ENCODE measurements at regions not wholly inside any gene's neighbourhood (a gene's known extent, or its start where the extent isn't known, plus 50 kb on each side); places are given as distances from the start of the nearest gene placed in this dataset.

DNA sequence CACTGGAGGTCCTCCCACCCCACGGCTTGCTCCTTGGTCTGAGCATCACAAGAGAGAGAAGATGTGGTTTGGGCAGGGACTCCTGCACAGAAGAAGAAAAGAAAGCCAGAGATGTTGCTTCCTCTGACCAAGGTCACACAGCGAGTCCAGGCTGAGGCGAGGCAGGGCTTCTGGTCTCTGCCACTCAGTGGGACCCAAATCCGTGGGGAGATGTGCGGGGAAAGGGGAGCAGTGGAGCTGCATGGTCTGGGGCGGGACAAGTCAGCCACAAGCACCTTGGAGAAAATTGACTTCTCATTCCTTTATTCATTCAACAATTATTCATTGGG lies 150.9 kb downstream of the C9orf50 start:
- DNase-seq = no peak

DNA sequence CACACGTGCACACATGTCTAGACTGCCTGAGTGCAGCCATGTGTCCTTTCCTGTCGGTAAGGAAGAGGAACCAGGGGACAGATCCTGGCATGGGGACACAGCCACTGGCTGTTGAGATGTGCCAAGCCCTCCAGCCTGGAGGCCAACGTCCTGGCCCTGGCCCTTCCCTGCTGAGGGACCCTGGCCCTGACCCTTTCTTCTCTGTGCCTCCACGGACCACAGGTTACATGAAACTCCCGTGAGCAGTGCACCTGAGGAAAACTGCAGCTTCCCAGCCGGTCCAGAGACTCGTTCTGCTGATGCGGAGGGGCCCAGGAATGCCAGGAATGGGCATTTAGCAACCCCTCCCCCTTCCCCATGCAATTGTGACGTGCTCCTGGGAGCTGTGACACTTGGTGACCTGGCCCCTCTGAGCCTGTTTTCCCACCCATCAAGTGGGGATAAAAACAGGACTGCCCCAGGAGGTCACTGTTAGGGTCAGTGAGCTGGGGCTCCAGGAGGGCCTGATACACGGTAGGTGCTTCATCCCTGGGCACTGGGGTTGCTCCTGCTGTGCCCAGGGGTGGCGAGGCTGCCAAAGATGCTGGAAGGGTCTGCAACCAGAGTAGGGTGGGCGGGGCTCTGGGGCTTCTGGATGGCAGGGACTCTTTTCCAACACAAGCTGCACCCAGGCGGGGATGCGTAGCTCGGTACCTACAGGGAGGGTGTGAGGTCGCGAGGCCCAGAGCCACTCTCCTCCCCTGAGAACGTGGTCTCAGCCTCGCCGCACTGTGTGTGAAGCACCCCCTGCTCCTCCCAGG lies 151.5 kb downstream of the C9orf50 start:
- no peak for DNase-seq

DNA sequence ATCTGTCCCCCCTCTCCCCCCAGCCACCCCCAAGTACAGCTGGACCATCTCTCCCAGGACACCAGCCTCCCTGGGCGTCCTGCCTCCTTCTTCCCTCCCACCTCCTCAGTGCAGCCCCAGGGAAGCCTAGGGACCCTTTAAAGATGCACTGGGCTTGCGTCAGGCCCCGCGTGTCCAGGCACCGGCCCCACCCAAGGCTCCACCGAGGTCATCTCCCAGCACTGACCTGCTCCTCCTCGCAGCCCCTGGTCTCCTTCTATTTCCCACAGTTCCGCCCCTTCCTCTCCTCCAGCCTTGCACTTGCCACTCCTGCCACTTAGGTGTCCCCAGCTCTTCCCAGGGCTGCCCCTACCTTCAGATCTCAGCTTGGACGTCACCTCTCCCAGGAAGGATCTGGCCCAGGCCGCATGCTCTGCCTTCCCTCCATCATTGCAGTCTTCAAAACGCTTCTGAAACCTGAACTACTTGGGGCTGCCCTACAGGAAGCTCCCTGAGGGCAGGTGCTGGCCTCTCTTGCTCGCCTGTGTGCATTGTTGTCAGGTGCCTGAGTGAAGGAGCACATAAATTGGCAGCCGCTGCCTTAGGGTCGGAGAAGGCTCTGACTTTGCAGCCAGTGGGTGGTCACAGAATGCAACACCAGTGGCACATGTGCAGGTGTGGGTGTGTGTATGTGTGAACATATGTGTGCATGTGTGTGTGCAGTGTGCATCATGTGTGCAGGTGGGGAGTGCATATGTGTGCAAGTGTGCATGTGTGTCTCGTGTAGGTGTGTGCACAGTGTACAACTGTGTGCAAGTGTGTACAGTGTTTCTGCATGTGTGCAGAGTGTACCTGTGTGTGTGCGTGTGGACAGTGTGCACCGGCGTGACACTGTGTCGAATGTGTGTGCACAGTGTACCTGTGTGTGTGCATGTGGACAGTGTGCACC lies 152.9 kb downstream of the C9orf50 start:
- DNase-seq = no peak

DNA sequence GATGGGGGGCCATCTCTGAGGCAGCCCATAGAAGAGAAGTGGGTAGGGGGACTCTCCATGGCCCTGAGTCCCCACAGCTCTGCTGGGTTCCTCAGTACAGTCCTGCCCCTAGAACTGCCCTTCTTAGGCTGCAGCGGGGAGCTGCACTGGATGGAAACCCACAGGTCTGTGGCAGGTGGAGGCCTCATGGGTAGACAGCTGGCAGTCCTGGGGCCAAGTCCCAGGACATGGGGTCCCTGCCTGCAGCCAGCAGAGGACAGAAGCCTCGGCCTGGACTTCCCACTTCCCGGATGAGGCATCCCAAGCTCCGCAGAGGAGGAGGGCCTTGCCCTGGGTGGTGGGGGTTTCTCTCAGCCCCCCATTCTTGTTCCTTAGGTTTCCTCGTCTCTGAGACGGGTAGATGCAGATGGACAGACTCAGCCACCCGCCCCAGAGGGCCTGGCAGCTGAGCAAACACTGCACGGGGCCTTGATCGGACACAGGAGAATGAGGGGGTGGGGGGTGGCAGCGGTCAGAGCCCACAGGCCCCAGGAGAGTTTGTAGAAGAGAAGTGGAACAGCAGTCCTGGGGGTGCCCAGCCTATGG lies 153.8 kb downstream of the C9orf50 start:
- DNase-seq = no peak

DNA sequence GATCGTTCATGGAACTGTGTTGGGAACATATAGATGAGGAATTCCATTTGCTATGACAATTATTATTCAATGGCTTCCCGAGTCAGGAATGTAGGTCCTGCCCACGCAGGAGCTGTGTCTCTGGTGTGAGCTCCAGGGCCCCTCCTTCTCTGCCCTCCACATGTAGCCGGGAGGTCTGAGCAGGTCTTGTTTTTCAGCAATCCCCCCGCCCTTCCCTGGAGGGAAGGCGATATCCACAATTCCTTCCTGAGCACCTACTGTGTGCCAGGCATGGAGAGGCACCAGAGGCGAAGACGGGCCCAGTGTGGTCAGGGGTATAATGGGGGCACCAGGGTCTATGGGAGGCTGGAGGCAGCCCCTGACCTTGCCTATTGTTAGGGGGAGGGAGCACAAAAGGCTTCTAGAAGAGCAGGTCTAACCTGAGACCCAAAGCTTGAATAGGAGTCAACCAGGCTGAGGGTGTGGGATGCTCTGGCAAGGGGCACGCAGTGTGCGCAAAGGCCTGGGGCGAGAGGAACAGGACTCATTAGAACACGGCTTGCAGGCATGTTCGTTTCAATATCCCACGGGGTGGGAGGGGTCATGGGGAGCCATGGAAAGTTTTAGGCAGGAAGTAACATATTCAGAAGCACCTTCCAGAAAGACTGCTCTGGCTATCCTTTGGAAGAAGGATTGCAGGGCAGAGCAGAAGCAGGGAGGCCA lies 154.9 kb downstream of the C9orf50 start:
- no peak for DNase-seq

DNA sequence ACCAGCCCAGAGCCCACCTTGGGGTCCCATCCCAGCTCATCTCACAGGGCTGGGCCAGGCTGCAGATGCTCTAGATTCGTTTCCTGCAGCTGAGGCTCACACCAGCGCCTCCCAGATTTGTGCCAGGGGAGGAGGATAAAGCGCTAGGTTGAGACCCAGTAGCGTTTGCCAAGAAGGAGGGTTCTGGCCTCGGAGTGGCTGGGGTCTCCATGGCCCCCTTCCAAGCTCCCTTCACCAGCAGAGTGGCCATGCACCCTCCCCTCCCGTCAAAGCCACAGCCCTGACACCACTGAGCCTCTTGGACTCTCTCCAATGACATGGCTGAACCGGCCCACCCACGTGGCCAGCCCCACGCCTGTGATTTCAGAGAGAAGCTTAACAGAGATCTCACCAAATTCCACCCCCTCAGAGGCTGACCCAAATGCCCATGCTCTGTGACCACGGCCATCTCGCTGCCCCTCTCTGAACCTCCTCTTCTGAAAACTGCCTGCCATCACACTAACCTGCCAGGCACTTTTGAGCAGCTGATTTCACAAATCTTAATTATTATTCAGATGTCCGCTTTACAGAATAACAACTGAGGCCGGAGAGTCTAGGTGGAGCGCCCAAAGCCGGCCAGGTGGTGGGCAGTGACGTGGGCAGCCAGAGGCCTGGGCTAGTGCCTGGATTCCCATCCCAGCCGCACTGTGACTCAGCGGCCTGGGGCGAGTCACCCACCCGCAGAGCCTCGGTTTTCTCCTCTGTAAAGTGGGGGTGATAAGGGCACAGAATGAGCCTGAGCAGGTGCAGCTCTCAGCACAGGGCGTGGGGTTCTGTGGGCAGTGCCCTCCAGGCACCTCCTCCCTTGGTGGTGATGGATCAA lies 155.7 kb downstream of the C9orf50 start:
- DNase-seq = no peak

DNA sequence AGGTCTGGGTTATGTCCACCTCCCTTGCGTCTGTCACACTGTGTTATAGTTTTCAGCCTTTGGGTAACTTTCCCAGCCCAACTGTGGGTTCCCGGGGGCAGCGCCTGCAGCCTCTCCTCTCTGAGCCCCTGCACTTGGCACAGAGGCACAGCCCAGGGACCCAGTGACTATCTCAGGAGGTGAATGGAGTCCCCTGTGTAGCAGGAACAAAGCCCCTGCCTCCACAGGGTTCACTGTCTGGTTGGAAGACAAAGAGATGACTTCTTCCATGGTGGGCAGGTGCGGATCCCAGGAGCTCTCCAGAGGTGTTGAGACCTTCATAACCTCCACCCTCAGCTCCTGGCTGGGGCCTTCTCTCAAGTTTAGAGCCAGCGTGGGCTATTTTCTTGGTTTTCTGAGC lies 156.9 kb downstream of the C9orf50 start:
- no peak for DNase-seq

DNA sequence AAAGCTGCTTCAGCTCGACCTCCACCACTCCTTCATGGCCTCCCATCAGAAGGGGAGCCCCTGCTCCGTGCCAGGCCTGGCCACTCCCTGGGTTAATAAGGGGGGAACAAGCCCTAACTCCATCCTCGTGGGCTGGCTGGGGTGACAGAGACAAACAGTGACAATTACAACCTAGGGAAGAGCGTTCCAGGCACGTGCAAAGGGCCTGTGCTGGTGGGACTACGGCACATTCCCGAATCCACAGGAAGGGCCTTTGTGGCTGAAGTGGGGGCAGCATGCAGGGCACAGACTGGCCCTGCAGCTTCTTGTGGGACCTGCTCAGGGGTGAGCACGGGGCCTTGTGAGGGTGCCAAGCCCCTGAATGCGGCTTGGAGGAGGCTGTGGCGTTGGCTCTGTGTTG lies 157.4 kb downstream of the C9orf50 start:
- no peak for DNase-seq

DNA sequence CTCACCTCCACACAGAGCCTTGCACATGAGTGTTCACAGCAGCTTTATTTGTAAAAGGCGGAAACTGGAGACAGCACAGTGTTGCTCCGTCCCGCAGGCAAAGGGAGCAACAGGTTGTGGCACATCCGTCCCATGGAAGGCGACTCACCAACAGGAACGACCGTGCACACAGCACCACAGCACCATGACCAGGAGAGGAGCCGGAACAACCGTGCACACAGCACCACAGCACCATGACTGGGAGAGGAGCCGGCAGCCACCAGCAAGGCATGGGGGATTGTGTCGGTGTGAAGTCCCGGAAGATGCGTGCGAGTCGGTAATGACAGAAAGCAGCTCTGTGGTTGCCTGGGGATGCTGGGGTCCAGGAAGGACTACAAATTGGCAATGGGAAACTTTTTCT lies 158.5 kb downstream of the C9orf50 start:
- DNase-seq = no peak

DNA sequence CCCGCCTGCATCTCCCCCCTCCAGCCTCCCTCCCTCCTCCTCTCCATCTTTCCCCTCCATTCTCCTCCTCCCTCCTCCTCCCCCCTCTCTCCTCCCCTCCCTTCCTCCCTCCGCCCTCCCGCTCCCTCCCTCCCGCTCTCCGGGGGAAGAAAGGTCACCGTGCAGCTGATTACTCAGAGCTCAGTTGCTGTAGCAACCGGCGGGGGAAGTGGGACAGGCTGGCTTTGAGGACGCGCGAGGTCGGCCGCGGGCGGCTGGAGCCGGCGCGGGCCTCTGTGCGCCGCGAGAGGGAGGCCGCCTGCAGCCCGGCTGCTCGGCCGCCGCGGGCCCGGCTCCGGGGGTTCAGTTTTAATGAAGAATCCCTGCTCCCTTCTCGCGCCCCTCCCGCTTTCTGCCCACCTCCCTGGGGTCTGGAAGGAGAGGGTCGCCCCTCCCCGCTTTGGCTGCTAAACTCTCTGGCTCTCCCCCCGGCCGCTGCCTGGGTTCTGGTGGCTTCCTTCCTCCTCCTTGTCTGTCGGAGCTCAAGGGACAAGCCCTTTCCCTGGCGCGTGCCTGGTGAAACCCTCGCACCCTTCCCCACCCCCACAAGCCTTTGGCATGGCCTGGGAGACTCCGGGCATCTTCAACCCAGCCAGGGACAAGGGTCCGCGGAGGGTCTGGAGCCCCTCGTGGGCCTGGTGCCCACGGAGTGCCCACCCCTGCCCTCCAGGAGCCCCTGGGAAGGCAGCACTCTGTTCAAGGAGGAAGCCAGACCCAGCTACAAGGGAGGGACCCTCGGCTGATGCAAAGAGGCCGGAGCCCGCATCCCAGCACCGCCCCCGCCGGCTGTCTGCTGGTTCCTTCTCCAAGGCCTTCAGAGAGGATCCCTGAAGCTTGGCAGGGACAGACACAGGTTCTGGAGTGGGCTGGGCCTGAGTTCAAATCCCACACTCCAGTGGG lies 160.3 kb downstream of the C9orf50 start:
- DNase-seq = peak; percentile 91 to 92

DNA sequence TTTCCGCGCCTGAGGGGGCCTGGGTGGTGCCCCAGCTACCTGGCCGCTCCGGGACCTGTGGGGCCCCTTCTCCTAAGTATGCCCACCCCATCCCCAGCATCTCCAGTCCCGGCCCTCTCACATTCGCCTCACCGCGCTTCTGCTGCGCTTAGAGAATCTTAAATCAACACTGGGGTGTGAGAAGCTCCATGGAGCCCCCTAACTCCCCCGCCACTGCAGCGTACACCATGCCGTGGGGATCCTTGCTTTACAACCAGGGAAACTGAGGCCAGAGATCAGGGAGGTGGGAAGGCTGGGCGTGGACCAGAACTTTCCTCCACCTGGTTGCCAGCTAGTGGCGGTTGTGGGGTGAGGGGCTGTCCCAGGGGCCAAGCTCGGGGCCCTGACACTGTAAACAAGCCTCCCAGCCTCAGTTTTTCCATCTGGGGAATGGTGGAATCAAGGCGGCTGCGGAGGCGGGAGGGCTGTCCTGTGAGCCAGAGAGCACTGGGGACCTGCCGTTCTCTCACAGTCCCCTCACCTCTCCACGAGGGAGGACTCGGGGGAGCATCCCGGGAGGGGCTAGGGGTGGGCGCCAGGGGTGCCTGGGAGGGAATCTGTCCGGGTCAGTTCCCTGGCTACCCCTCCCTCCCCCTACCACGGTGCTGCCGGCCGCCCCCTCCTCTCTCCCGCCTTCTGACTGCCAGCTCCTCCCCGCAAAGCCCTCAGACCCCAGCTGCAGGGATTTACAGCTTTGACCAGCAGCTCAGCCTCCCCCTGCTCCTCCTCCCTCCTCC lies 161.2 kb downstream of the C9orf50 start:
- peak; percentile 50 to 57 for DNase-seq

DNA sequence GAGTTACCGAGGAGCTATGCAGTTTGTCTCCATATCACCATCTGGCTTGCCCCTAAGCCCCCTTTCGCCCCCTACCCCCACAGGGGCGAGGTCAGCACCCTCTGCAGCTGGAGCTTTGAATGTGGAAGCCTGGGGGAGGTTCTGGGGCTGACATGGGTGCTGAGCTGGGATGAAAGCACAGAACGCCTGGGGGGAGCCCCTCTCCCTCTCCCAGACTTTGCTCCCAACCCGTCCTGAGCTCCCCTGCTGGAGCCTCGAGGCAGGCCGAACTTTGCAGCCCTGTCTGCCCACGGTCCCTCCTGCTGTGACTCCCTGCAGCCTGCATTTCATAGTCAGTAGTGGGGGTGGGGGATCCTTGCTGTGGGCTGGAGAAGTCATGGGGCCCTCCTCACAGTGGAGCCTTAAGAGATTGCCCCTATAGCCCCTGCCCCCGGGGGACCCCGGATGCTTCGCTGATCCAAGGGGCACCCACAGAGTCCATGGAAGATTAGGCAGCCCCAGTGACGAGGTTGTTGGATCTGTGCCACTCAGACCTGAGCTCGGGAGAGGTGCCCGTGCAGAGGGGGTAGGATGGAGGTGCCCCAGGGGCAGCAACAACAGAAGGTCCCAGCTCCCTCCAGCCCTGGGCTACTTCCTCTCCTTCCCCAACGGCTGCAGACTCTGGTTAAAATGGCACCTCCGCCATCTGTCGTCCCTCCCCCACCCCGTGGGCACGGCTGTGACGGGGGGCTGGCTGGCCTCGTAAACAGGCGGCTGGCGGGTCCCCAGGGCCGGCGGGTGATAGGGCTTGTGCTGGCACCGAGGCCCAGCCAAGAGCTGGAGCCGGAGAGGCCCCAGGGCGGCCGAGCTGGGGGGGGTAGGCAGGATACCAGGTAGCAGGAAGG lies 162.0 kb downstream of the C9orf50 start:
- DNase-seq = no peak

DNA sequence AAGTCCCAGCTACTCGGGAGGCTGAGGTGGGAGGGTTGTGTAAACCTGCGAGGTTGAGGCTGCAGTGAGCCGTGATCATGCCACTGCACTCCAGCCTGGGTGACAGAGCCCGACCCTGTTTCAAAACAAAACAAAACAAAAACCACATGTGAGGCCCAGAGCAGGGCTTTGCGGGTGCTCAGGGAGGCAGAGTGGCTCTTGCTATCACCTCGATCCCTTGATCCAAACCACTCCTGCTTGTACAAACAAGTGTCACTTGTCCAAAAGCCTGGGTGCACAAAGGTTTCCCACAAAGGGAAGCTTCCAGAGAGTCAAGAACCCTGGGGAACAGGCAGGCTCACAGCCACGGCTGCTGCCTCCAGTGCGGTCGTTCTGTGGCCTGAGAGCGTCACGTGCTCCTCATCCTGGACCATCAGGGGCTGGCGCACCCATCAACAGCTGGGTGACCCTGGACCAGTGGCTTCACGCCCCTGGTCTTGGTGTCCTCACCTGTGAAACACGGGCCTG lies 162.7 kb downstream of the C9orf50 start:
- DNase-seq = peak; percentile 23 to 37

DNA sequence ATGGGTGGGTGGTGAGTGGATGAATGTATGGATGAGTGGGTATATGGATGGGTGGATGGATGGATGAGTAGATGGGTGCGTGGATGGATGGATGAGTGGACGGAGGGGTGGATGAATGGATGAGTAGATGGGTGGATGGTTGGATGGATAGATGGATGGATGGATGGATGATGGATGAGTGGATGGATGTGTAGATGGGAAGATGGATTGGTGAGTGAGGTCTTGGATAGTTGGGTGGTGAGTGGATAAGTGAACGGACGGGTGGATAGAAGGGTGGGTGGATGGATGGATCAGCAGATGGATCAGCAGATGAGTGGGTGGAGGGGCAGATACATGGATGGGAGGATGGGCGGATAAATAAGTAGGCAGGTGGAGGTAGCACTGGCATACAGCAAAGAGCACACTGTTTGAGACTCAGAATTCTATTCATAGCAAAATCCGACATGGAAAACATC lies 163.5 kb downstream of the C9orf50 start:
- no peak for DNase-seq

DNA sequence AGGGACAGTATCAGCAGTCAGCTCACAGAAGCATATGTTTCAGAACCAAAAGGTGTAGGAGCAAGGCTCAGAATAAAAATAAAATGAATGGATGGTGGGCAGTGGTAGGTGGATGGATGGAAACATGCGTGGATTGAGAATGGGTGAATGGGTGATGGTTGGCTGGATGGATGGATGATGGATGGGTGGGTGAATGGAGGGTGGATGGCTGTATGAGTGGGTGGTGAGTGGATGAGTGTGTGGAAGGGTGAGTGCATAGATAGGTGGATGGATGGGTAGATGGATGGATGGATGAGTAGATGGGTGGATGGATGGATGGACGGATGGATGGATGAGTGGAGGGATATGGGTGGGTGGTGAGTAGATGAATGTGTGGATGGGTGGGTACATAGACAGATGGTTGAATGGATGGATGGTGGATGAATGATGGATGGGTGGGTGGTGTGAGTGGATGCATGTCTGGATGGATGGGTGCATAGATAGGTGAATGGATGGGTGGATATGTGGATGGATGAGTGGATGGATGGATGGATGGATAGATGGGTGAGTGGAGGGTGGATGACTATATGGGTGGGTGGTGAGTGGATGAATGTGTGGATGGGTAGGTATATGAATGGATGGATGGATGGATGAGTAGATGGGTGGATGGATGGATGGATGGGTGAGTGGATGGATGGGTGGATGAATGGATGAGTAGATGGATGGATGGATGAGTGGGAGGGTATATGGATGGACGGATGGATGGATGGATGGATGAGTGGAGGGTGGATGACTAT lies 164.2 kb downstream of the C9orf50 start:
- DNase-seq = no peak

DNA sequence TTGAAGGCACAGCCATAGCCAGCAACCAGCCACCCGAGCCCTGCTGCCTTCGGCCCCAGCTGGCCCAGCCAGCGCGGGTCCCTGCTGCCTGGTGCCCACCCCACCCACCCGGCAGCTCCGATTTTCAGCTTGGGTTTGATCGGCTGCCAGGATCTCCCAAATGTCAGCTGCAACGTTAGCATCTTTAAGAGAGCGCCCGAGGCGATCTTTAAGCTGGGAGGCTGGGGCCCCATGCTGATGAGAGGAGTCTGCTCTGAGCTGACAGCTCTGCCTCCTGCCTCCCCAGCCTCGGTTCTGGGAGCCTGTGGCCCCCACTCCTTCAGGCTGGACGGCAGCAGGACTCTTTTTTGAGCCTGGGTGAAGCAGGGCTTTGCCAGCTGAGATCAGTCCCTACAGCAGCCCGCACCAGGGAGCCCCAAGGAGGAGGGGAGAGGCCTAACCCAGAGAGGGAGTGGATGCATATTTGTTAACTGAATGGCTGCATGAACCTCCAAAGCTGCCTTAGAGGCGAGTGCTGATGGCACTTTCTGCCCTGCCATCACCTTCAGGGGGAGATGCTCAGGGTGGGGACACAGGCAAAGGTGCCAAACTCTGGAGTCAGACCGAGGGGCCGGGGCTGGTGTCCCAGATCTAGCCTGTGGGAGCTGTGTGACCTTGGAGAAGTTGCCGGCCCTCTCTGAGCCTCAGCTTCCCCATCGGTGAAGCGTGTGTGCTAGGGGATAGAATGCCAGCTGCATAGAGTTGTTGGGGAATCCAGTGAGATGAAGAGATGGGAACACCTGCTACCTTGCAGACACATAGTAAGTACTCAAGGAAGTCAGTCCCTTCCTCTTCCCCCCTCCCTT lies 165.5 kb downstream of the C9orf50 start:
- no peak for DNase-seq
